Hepatocyte (in vitro differentiated cells): ENCODE measurements at regions not wholly inside any gene's neighbourhood (a gene's known extent, or its start where the extent isn't known, plus 50 kb on each side); places are given as distances from the start of the nearest gene placed in this dataset.

Source experiments
- DNase-seq: peaks from one replicate; pipeline ENCODE4 v3.0.0-alpha.2; 2016; ENCODE audit warnings: low spot score
- H2AFZ ChIP-seq: fragments of 200-600 bp; sonication (generic); 2 replicates; pipeline ENCODE4 v1.6.0; 2016; ENCODE audit warnings: antibody characterized with exemption, mild to moderate bottlenecking
- H3K27ac ChIP-seq: fragments of 200-600 bp; sonication (generic); 2 replicates; pipeline ENCODE4 v1.5.1; 2016; ENCODE audit warnings: mild to moderate bottlenecking
- H3K27me3 ChIP-seq: fragments of 200-600 bp; sonication (generic); 2 replicates; pipeline ENCODE4 v1.6.1; 2016
- H3K36me3 ChIP-seq: fragments of 200-600 bp; sonication (generic); replicated peaks from 2 replicates; pipeline ENCODE4 v1.5.1; 2016; ENCODE audit warnings: low read depth; ENCODE audit not compliant: insufficient read depth
- H3K4me1 ChIP-seq: fragments of 200-600 bp; sonication (generic); 2 replicates; pipeline ENCODE4 v1.5.1; 2016; ENCODE audit warnings: mild to moderate bottlenecking, moderate library complexity; ENCODE audit not compliant: insufficient read depth
- H3K4me2 ChIP-seq: fragments of 200-600 bp; sonication (generic); 2 replicates; pipeline ENCODE4 v1.6.0; 2016
- H3K4me3 ChIP-seq: fragments of 200-600 bp; sonication (generic); 2 replicates; pipeline ENCODE4 v1.5.1; 2016; ENCODE audit warnings: mild to moderate bottlenecking
- H3K79me2 ChIP-seq: fragments of 200-600 bp; sonication (generic); 2 replicates; pipeline ENCODE4 v1.6.0; 2017; ENCODE audit warnings: mild to moderate bottlenecking
- H3K9me2 ChIP-seq: fragments of 200-600 bp; sonication (generic); replicated peaks from 2 replicates; pipeline ENCODE4 v1.6.0; 2017; ENCODE audit warnings: mild to moderate bottlenecking; ENCODE audit not compliant: insufficient read depth
- H3K9me3 ChIP-seq: fragments of 200-600 bp; sonication (generic); 2 replicates; pipeline ENCODE4 v1.5.1; 2016; ENCODE audit warnings: low read depth, mild to moderate bottlenecking
- H4K20me1 ChIP-seq: fragments of 200-600 bp; sonication (generic); 2 replicates; pipeline ENCODE4 v1.6.0; 2016; ENCODE audit warnings: mild to moderate bottlenecking; ENCODE audit not compliant: insufficient read depth, poor library complexity, severe bottlenecking
- CTCF ChIP-seq: fragments of 200-600 bp; sonication (generic); IDR thresholded peaks from 2 replicates; pipeline ENCODE4 v1.5.1; 2016; ENCODE audit warnings: antibody characterized with exemption, mild to moderate bottlenecking; ENCODE audit not compliant: poor library complexity
- EZH2 ChIP-seq: fragments of 200-600 bp; sonication (generic); IDR thresholded peaks from 2 replicates; pipeline ENCODE4 v1.6.1; 2016; ENCODE audit warnings: antibody characterized with exemption, mild to moderate bottlenecking, borderline replicate concordance
- EZH2phosphoT487 ChIP-seq: fragments of 200-600 bp; sonication (generic); IDR thresholded peaks from one replicate; pipeline ENCODE4 v1.6.1; 2018; ENCODE audit warnings: antibody characterized with exemption, mild to moderate bottlenecking, low read depth, moderate library complexity; ENCODE audit not compliant: unreplicated experiment, severe bottlenecking
- WGBS: methylation state at CpG from one replicate; pipeline ENCODE4 v1.1.6; 2016; ENCODE audit warnings: low lambda C conversion rate; ENCODE audit errors: missing lambda C conversion rate; 5-methylcytosine and 5-hydroxymethylcytosine counted together

DNA sequence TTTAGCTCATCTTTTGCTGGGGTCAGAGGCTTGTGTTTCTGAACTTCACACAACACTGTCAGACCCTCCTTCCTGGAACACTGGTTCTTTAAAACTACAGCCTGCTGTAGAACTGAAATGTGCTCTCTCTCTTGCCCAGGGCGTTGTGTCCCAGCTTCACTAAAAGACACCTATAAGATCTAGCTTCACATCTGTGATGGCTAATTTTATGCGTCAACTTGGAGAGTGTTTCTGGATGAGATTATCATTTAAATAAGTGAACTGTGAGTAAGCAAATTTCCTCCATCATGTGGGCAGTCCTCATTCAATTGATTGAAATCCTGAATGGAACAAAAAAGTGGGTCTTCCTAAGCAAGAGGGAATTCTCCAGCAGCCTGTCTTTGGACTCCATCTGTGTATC is 140.3 kb downstream of the OSR1 start:
- Histone ChIP-seq H3K9me3 (no peaks in the 10 kb centered on the region), H3K79me2 (no peaks in the 10 kb centered on the region), H2AFZ (no peak overlapping the region), H3K36me3 (no peaks in the 10 kb centered on the region), H3K9me2 (no peaks in the 10 kb centered on the region), H4K20me1 (no peaks in the 10 kb centered on the region), H3K27ac (no peak overlapping the region), H3K4me1 (no peaks in the 10 kb centered on the region), H3K4me3 (no peak overlapping the region), H3K27me3 (no peaks in the 10 kb centered on the region), H3K4me2 (no peak overlapping the region)
- no peak for TF ChIP-seq EZH2
- no peak for TF ChIP-seq CTCF
- no peak for TF ChIP-seq EZH2phosphoT487
- no peak for DNase-seq
- WGBS, result 90% methylated on average over 2 of the region's 2 CpGs

GRCh38 chr2:19216676-19217602 is 141.5 kb downstream of the OSR1 start:
- TF ChIP-seq CTCF, result no peak
- no peak for TF ChIP-seq EZH2phosphoT487
- TF ChIP-seq EZH2, result no peak
- Histone ChIP-seq H2AFZ (no peak overlapping the region), H3K27me3 (no peaks in the 10 kb centered on the region), H4K20me1 (no peaks in the 10 kb centered on the region), H3K27ac (no peak overlapping the region), H3K4me3 (no peak overlapping the region), H3K36me3 (no peaks in the 10 kb centered on the region), H3K4me1 (no peaks in the 10 kb centered on the region), H3K9me3 (no peaks in the 10 kb centered on the region), H3K9me2 (no peaks in the 10 kb centered on the region), H3K4me2 (no peak overlapping the region), H3K79me2 (no peaks in the 10 kb centered on the region)
- no peak for DNase-seq
- WGBS, result 93% methylated on average over 2 of the region's 2 CpGs

DNA sequence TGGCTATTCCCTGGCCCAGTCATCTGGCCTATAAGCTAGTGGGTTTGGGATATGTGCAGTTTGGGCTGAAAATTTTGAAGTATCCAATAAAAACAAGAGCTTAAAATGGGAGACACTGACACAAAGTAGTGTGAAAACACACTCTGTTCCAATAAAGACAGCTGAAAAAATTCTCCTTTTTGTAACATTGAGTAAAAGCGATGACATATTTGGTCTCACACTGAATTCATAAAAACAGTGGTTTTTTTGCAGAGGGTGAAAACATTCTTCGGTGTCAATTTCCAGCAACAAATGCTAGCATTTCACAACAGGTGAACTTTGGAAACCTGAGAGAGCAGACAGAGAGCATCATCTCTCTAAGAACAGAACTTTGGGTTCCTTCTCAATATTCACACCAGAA is 142.2 kb downstream of the OSR1 start:
- no peak overlapping the region for H3K27ac ChIP-seq
- no peaks in the 10 kb centered on the region for H3K4me1 ChIP-seq
- H3K4me3 ChIP-seq, result no peak overlapping the region
- no peak overlapping the region for H3K4me2 ChIP-seq
- H3K9me2 ChIP-seq, result no peaks in the 10 kb centered on the region
- no peaks in the 10 kb centered on the region for H3K36me3 ChIP-seq
- H3K9me3 ChIP-seq, result no peaks in the 10 kb centered on the region
- no peak overlapping the region for H2AFZ ChIP-seq
- no peak for DNase-seq
- TF ChIP-seq EZH2phosphoT487 (no peak), EZH2 (no peak), CTCF (no peak)
- no peaks in the 10 kb centered on the region for H4K20me1 ChIP-seq
- WGBS, result 100% methylated on average over 2 of the region's 2 CpGs
- H3K27me3 ChIP-seq, result no peaks in the 10 kb centered on the region
- no peaks in the 10 kb centered on the region for H3K79me2 ChIP-seq
